GM12864 (cell line): ENCODE measurements at regions not wholly inside any gene's neighbourhood (a gene's known extent, or its start where the extent isn't known, plus 50 kb on each side); places are given as distances from the start of the nearest gene placed in this dataset.

Experiments used
- DNase-seq: peaks from one replicate; pipeline ENCODE4 v3.0.0-alpha.2; 2011; ENCODE audit warnings: low read depth
- H3K4me3 ChIP-seq: 2 replicates; pipeline ENCODE4 v1.5.1; 2011; ENCODE audit warnings: mild to moderate bottlenecking, low read depth, low read length, control low read depth
- CTCF ChIP-seq: IDR thresholded peaks from 2 replicates; pipeline ENCODE4 v1.5.1; 2011; ENCODE audit warnings: low read depth, mild to moderate bottlenecking, moderate library complexity, low read length, control low read depth, inconsistent platforms; ENCODE audit errors: missing control alignments

GRCh38 chr9:105093685-105094084 lies 150.8 kb upstream of the SLC44A1 start:
- TF ChIP-seq CTCF, result no peak
- no peak overlapping the region for H3K4me3 ChIP-seq
- no peak for DNase-seq

- no peak for TF ChIP-seq CTCF
- DNase-seq, result no peak
- no peak overlapping the region for H3K4me3 ChIP-seq
These were observed 146.1 kb upstream of the SLC44A1 start for GRCh38 chr9:105098370-105098769.

- no peak for DNase-seq
- no peak overlapping the region for H3K4me3 ChIP-seq
- no peak for TF ChIP-seq CTCF
These were observed 140.7 kb upstream of the SLC44A1 start for GRCh38 chr9:105103776-105104175.

- TF ChIP-seq CTCF, result no peak
- no peak overlapping the region for H3K4me3 ChIP-seq
- DNase-seq, result no peak
These were observed 130.1 kb upstream of the SLC44A1 start for GRCh38 chr9:105114318-105114717.

GRCh38 chr9:105114964-105115728 lies 129.3 kb upstream of the SLC44A1 start:
- peak; percentile 49 for DNase-seq
- TF ChIP-seq CTCF, result no peak
- H3K4me3 ChIP-seq, result no peak overlapping the region

- TF ChIP-seq CTCF, result no peak
- no peak overlapping the region for H3K4me3 ChIP-seq
- no peak for DNase-seq
These were observed 128.2 kb upstream of the SLC44A1 start for GRCh38 chr9:105116052-105116868.
